Osteoblast (primary cell): ENCODE measurements at regions not wholly inside any gene's neighbourhood (a gene's known extent, or its start where the extent isn't known, plus 50 kb on each side); places are given as distances from the start of the nearest gene placed in this dataset.

Experiments used
- DNase-seq: peaks from one replicate; pipeline ENCODE4 v3.0.0; 2011; ENCODE audit warnings: low spot score, mixed read lengths; ENCODE audit not compliant: insufficient read length; ENCODE audit errors: missing footprints
- H2AFZ ChIP-seq: 2 replicates; pipeline ENCODE4 v1.6.0; 2011; ENCODE audit warnings: mild to moderate bottlenecking, low read length
- H3K27ac ChIP-seq: 2 replicates; pipeline ENCODE4 v1.5.1; 2011; ENCODE audit warnings: mild to moderate bottlenecking, low read depth, low read length, moderate library complexity
- H3K27me3 ChIP-seq: 2 replicates; pipeline ENCODE4 v1.6.0; 2012; ENCODE audit warnings: mild to moderate bottlenecking, control low read depth, inconsistent platforms, low read length, moderate library complexity; ENCODE audit not compliant: insufficient read depth
- H3K36me3 ChIP-seq: 2 replicates; pipeline ENCODE4 v1.5.1; 2011; ENCODE audit warnings: mild to moderate bottlenecking, low read length, control low read depth, moderate library complexity; ENCODE audit not compliant: insufficient read depth
- H3K4me1 ChIP-seq: 2 replicates; pipeline ENCODE4 v1.5.1; 2011; ENCODE audit warnings: mild to moderate bottlenecking, low read length, control low read depth, moderate library complexity; ENCODE audit not compliant: insufficient read depth
- H3K4me2 ChIP-seq: 2 replicates; pipeline ENCODE4 v1.6.0; 2011; ENCODE audit warnings: mild to moderate bottlenecking, low read length; ENCODE audit not compliant: insufficient read depth
- H3K4me3 ChIP-seq: fragments of 200-600 bp; sonication (generic); 3 replicates; pipeline ENCODE4 v1.5.1; 2012; ENCODE audit warnings: mild to moderate bottlenecking, low read length, inconsistent platforms; ENCODE audit not compliant: insufficient read depth
- H3K79me2 ChIP-seq: 2 replicates; pipeline ENCODE4 v1.6.0; 2012; ENCODE audit warnings: mild to moderate bottlenecking, low read length, control low read depth, inconsistent platforms; ENCODE audit not compliant: insufficient read depth
- H3K9me3 ChIP-seq: 2 replicates; pipeline ENCODE4 v1.5.1; 2011; ENCODE audit warnings: low read depth, low read length, control low read depth
- H4K20me1 ChIP-seq: 2 replicates; pipeline ENCODE4 v1.6.0; 2012; ENCODE audit warnings: mild to moderate bottlenecking, low read length, control low read depth; ENCODE audit not compliant: insufficient read depth
- CTCF ChIP-seq: IDR thresholded peaks from 2 replicates; pipeline ENCODE4 v1.5.1; 2011; ENCODE audit warnings: mild to moderate bottlenecking, low read depth, low read length, moderate library complexity; ENCODE audit errors: extremely low read depth

DNA sequence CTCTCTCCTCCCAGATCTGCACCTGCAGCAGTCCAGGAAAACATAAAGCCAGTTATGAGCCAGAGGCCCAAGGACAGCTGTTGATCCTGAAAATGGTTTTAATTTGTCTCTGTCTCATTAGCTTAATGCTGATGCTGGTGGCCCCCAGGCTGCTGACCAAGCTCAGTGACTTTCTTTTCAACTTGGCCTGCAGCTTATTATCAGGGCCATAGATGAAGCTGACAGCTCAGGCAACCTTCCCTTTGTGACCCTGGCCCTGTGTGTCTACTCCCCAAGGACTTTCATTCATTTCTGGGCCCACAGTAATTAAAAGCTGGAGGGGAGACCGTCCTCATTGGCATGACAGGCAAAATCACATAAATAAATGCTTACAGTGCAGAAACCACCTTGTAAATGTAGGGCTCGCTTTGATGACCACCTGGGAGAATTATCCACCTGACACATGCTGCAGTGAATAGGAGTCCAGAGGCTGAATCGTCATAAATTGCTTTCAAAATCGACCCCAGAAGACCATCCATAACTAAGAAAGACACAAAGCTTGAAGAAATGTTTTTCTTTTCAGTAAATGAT lies 138.5 kb downstream of the NPY start:
- Histone ChIP-seq H3K27me3 (no peaks in the 10 kb centered on the region), H3K4me3 (no peak overlapping the region), H4K20me1 (no peaks in the 10 kb centered on the region), H3K36me3 (no peaks in the 10 kb centered on the region), H3K27ac (no peak overlapping the region), H2AFZ (no peak overlapping the region), H3K4me1 (no peaks in the 10 kb centered on the region), H3K4me2 (no peak overlapping the region), H3K9me3 (no peaks in the 10 kb centered on the region), H3K79me2 (no peaks in the 10 kb centered on the region)
- TF ChIP-seq CTCF, result no peak
- DNase-seq, result no peak

DNA sequence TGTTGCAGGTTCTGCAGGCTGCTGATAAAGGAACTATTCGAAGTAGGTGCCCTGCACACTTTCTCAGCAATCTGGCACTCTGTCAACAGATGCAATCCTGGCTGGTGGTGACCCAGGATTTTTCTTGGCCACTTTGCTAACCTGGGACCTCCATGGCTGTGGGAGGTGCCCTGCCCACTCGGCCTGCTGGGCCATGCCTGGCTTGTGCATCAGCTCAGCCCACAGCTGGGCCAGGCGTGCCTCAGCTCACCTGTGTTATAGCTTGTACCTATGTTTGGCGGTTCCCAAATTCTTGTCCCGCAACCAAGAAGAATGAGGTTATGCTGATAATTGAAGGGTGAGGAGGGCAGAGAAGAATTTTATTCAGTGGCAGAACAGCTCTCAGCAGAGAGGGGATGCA lies 141.7 kb downstream of the NPY start:
- no peak for TF ChIP-seq CTCF

GRCh38 chr7:24427048-24427447 lies 143.1 kb downstream of the NPY start:
- H3K9me3 ChIP-seq, result no peaks in the 10 kb centered on the region
- no peaks in the 10 kb centered on the region for H3K79me2 ChIP-seq
- no peak overlapping the region for H3K4me2 ChIP-seq
- no peaks in the 10 kb centered on the region for H4K20me1 ChIP-seq
- no peak overlapping the region for H3K27ac ChIP-seq
- H3K27me3 ChIP-seq, result peaks cover 3% of the 10 kb centered on the region
- no peak overlapping the region for H3K4me3 ChIP-seq
- H3K36me3 ChIP-seq, result no peaks in the 10 kb centered on the region
- no peak overlapping the region for H2AFZ ChIP-seq
- DNase-seq, result no peak
- no peak for TF ChIP-seq CTCF
- H3K4me1 ChIP-seq, result no peaks in the 10 kb centered on the region

More for the DNA sequence above, 141.7 kb downstream of the NPY start:
- no peaks in the 10 kb centered on the region for H3K79me2 ChIP-seq
- H3K27me3 ChIP-seq, result peaks cover 3% of the 10 kb centered on the region
- no peak overlapping the region for H3K27ac ChIP-seq
- no peaks in the 10 kb centered on the region for H4K20me1 ChIP-seq
- H3K9me3 ChIP-seq, result no peaks in the 10 kb centered on the region
- H3K4me3 ChIP-seq, result no peak overlapping the region
- H3K4me2 ChIP-seq, result no peak overlapping the region
- no peak for DNase-seq
- H3K4me1 ChIP-seq, result no peaks in the 10 kb centered on the region
- H3K36me3 ChIP-seq, result no peaks in the 10 kb centered on the region
- no peak overlapping the region for H2AFZ ChIP-seq

DNA sequence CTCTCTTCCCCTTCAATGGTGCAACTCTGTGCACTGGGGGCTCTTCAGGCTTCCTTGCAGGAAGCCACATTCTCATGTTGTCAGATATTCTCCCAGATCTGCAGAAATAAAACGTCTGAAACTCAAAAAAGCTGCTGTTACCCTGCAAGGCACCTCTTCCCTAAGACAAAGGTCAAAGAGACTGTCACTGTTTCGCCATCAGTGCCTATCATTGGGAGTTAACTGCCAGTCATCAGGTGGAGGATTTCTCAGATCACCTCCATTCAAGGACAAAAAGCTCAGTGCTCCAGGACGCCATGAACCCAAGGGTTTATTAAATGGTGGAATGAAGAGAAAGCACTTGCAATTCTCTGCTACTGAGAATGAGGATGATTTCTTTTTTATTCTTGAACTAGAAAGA lies 144.6 kb upstream of the PALS2 start:
- Histone ChIP-seq H3K4me3 (no peak overlapping the region), H3K9me3 (no peaks in the 10 kb centered on the region), H2AFZ (no peak overlapping the region), H3K4me2 (no peak overlapping the region), H3K36me3 (no peaks in the 10 kb centered on the region), H4K20me1 (no peaks in the 10 kb centered on the region), H3K27me3 (peaks cover 3% of the 10 kb centered on the region), H3K4me1 (no peaks in the 10 kb centered on the region), H3K27ac (no peak overlapping the region), H3K79me2 (no peaks in the 10 kb centered on the region)
- no peak for TF ChIP-seq CTCF
- no peak for DNase-seq
